Thoracic aorta (tissue), 2 donors: ENCODE measurements at regions not wholly inside any gene's neighbourhood (a gene's known extent, or its start where the extent isn't known, plus 50 kb on each side); places are given as distances from the start of the nearest gene placed in this dataset.

ENCODE experiments used
- ATAC-seq: fragments of 150-250 bp; one replicate; pipeline ENCODE4 v1.8.0; 2017; ENCODE audit warnings: low read depth; ENCODE audit not compliant: insufficient number of reproducible peaks, low FRiP score
- DNase-seq: peaks from one replicate; pipeline ENCODE4 v3.0.0-alpha.2; 2020; ENCODE audit warnings: low spot score
- H3K27ac ChIP-seq, 2 donors: fragments of 200-600 bp; sonication (generic); 1 replicate in 1 of 2; 2 replicates in 1 of 2; pipeline ENCODE4 v1.5.1; 2016; ENCODE audit warnings: mild to moderate bottlenecking in 2 of 2, moderate library complexity in 2 of 2
- H3K27me3 ChIP-seq: fragments of 200-600 bp; sonication (generic); replicated peaks from 2 replicates; pipeline ENCODE4 v1.6.0; 2016; ENCODE audit warnings: mild to moderate bottlenecking; ENCODE audit not compliant: insufficient read depth
- H3K36me3 ChIP-seq: fragments of 200-600 bp; sonication (generic); one replicate; pipeline ENCODE4 v1.5.1; 2016
- H3K4me1 ChIP-seq, 2 donors: fragments of 200-600 bp; sonication (generic); 1 replicate in 1 of 2; 2 replicates in 1 of 2; pipeline versions ENCODE4 v1.5.1 to v1.6.0; 2016; ENCODE audit warnings: low read depth in 2 of 2, mild to moderate bottlenecking in 1 of 2; ENCODE audit not compliant: control insufficient read depth in 1 of 2
- H3K4me3 ChIP-seq: fragments of 200-600 bp; sonication (generic); 2 replicates; pipeline ENCODE4 v1.5.1; 2016; ENCODE audit warnings: mild to moderate bottlenecking
- H3K9me3 ChIP-seq: fragments of 200-600 bp; sonication (generic); 2 replicates; pipeline ENCODE4 v1.5.1; 2016
- TF ChIP-seq, protein P1 (sequence below): fragments of 200-600 bp; sonication (generic); IDR thresholded peaks from one replicate; pipeline ENCODE4 v1.5.1; 2019; ENCODE audit warnings: antibody characterized with exemption

- Histone ChIP-seq H3K27me3 (no peaks in the 10 kb centered on the region), H3K4me1 (peaks cover 0 to 8% of the 10 kb centered on the region in 2 donors), H3K36me3 (no peaks in the 10 kb centered on the region), H3K4me3 (no peak overlapping the region), H3K9me3 (no peaks in the 10 kb centered on the region), H3K27ac (no peak overlapping the region)
- no peak for DNase-seq
- ATAC-seq: no peak
- TF ChIP-seq, protein P1, sequence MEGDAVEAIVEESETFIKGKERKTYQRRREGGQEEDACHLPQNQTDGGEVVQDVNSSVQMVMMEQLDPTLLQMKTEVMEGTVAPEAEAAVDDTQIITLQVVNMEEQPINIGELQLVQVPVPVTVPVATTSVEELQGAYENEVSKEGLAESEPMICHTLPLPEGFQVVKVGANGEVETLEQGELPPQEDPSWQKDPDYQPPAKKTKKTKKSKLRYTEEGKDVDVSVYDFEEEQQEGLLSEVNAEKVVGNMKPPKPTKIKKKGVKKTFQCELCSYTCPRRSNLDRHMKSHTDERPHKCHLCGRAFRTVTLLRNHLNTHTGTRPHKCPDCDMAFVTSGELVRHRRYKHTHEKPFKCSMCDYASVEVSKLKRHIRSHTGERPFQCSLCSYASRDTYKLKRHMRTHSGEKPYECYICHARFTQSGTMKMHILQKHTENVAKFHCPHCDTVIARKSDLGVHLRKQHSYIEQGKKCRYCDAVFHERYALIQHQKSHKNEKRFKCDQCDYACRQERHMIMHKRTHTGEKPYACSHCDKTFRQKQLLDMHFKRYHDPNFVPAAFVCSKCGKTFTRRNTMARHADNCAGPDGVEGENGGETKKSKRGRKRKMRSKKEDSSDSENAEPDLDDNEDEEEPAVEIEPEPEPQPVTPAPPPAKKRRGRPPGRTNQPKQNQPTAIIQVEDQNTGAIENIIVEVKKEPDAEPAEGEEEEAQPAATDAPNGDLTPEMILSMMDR: no peak
Measured at GRCh38 chr15:81484086-81484955, 110.3 kb upstream of the TMC3 start.

- TF ChIP-seq, protein P1: no peak
- H3K4me3 ChIP-seq: no peak overlapping the region
Measured at GRCh38 chr15:81483496-81483895, 109.5 kb upstream of the TMC3 start.

DNA sequence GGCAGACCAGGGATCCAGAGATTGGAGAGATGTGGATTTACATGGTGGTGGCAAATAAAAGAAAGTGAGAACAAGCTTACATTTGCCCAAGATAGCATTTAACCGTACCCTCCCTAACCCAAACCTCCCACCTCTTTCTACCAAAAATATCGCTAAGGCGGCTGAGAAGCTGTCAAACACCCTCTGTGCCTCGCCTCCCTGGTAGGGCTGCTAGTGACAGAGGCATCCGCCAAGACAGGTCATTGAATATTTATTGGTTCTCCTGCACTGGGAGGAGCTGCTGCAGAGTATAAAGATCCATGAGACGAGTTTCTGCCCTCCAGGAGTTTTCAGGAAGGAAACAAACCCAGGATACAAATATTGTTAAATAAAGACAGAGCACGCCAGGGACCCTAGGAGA, 107.3 kb upstream of the TMC3 start:
- Histone ChIP-seq H3K27me3 (no peaks in the 10 kb centered on the region), H3K9me3 (no peaks in the 10 kb centered on the region), H3K27ac (no peak overlapping the region), H3K36me3 (no peaks in the 10 kb centered on the region), H3K4me3 (no peak overlapping the region), H3K4me1 (peaks cover 0 to 8% of the 10 kb centered on the region in 2 donors)
- DNase-seq: no peak
- TF ChIP-seq, protein P1: no peak
- no peak for ATAC-seq

More at GRCh38 chr15:81483496-81483895, 109.5 kb upstream of the TMC3 start:
- DNase-seq: no peak
- Histone ChIP-seq H3K36me3 (no peaks in the 10 kb centered on the region), H3K27ac (no peak overlapping the region), H3K27me3 (no peaks in the 10 kb centered on the region), H3K4me1 (peaks cover 0 to 8% of the 10 kb centered on the region in 2 donors), H3K9me3 (no peaks in the 10 kb centered on the region)
- no peak for ATAC-seq

GRCh38 chr15:81480645-81481053, 106.6 kb upstream of the TMC3 start:
- Histone ChIP-seq H3K4me1 (peaks cover 0 to 8% of the 10 kb centered on the region in 2 donors), H3K27ac (no peak overlapping the region), H3K4me3 (no peak overlapping the region), H3K27me3 (no peaks in the 10 kb centered on the region), H3K9me3 (no peaks in the 10 kb centered on the region), H3K36me3 (no peaks in the 10 kb centered on the region)
- TF ChIP-seq, protein P1: peak; percentile 85
- DNase-seq (no peak), ATAC-seq (peak; percentile 62)

- Histone ChIP-seq H3K27me3 (no peaks in the 10 kb centered on the region), H3K4me3 (no peak overlapping the region), H3K27ac (no peak overlapping the region), H3K4me1 (no peaks in the 10 kb centered on the region), H3K36me3 (no peaks in the 10 kb centered on the region), H3K9me3 (no peaks in the 10 kb centered on the region)
- TF ChIP-seq, protein P1: no peak
- no peak for DNase-seq
- no peak for ATAC-seq
Measured at GRCh38 chr15:81478354-81478753, 104.3 kb upstream of the TMC3 start.
